OCI-LY3 (cell line): ENCODE measurements at regions not wholly inside any gene's neighbourhood (a gene's known extent, or its start where the extent isn't known, plus 50 kb on each side); places are given as distances from the start of the nearest gene placed in this dataset.

ENCODE experiments used
- H2AFZ ChIP-seq: fragments of 200-600, 300-600 bp; shearing (Covaris generic); 2 replicates; pipeline ENCODE4 v1.6.0; 2014; ENCODE audit warnings: antibody characterized with exemption, low read depth, low read length
- H3K27ac ChIP-seq: fragments of 200-600, 300-600 bp; sonication (generic); 2 replicates; pipeline ENCODE4 v1.5.1; 2014; ENCODE audit warnings: mild to moderate bottlenecking, low read length, moderate library complexity, mixed read lengths
- H3K27me3 ChIP-seq: fragments of 200-600, 300-600 bp; sonication (generic); 2 replicates; pipeline ENCODE4 v1.6.1; 2014; ENCODE audit warnings: low read depth, low read length, mixed read lengths
- H3K36me3 ChIP-seq: fragments of 200-600, 300-600 bp; sonication (generic); replicated peaks from 2 replicates; pipeline ENCODE3; 2014; ENCODE audit warnings: low read depth, low read length, mixed read lengths
- H3K4me1 ChIP-seq: fragments of 300-600, 200-600 bp; sonication (generic); 2 replicates; pipeline ENCODE4 v1.6.1; 2014; ENCODE audit warnings: low read length, mixed read lengths
- H3K4me2 ChIP-seq: fragments of 200-600, 300-600 bp; sonication (generic); 2 replicates; pipeline ENCODE4 v1.6.1; 2014; ENCODE audit warnings: low read length, mixed read lengths
- H3K4me3 ChIP-seq: fragments of 300-600, 200-600 bp; sonication (generic); 2 replicates; pipeline ENCODE4 v1.5.1; 2014; ENCODE audit warnings: antibody characterized with exemption, mild to moderate bottlenecking, low read length, moderate library complexity
- H3K79me2 ChIP-seq: fragments of 300-600, 200-600 bp; shearing (Covaris generic); 2 replicates; pipeline ENCODE4 v1.6.1; 2014; ENCODE audit warnings: mild to moderate bottlenecking, low read length, mixed read lengths
- H3K9ac ChIP-seq: fragments of 300-600, 200-600 bp; shearing (Covaris generic); 2 replicates; pipeline ENCODE4 v1.6.0; 2014; ENCODE audit warnings: mild to moderate bottlenecking, low read length, moderate library complexity
- H3K9me3 ChIP-seq: fragments of 200-600, 300-600 bp; shearing (Covaris generic); 2 replicates; pipeline ENCODE4 v1.6.1; 2014; ENCODE audit warnings: low read length, mixed read lengths; ENCODE audit not compliant: insufficient read depth
- H4K20me1 ChIP-seq: fragments of 200-600, 300-600 bp; sonication (generic); 2 replicates; pipeline ENCODE4 v1.6.1; 2016; ENCODE audit warnings: low read length, mixed read lengths; ENCODE audit not compliant: insufficient read depth
- CTCF ChIP-seq: fragments of 200-600, 300-600 bp; sonication (generic); IDR thresholded peaks from 2 replicates; pipeline ENCODE4 v1.5.1; 2014; ENCODE audit warnings: antibody characterized with exemption, low read length, low read depth
- EZH2phosphoT487 ChIP-seq: fragments of 200-600 bp; shearing (Covaris generic); IDR thresholded peaks from 2 replicates; pipeline ENCODE4 v1.6.1; 2018; ENCODE audit warnings: antibody characterized with exemption, mixed run types, low read depth

DNA sequence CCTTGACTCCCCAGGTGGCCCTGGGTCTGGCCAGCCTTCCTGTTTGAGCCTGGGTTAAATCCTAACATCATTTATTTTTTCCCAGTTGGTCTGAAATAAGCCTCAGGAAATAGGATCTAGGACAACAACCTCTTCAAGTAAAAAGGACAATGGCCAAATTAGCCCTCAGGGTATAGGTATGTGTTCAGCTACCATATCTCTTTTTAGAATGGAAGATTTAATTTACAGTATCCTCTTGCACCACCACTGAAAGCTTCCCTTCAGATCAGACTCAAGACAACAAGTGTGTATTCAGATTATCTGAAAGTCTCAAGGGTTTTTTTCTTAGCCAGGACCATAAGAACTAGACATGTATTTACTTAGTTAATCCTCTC, 61.6 kb upstream of the CXCR4 start:
- Histone ChIP-seq H3K4me1 (no peaks in the 10 kb centered on the region), H3K27ac (no peak overlapping the region), H3K79me2 (no peaks in the 10 kb centered on the region), H3K9me3 (0 out of 2 replicates have a peak, but pooled peaks cover 2% of the 10 kb centered on the region), H2AFZ (no peak overlapping the region), H3K4me2 (no peak overlapping the region), H3K27me3 (peaks cover 24% of the 10 kb centered on the region; the same call in 1 of the 2 replicates), H4K20me1 (no peaks in the 10 kb centered on the region), H3K36me3 (no peaks in the 10 kb centered on the region), H3K4me3 (no peak overlapping the region), H3K9ac (no peak overlapping the region)
- TF ChIP-seq CTCF, result no peak
- TF ChIP-seq EZH2phosphoT487, result no peak

DNA sequence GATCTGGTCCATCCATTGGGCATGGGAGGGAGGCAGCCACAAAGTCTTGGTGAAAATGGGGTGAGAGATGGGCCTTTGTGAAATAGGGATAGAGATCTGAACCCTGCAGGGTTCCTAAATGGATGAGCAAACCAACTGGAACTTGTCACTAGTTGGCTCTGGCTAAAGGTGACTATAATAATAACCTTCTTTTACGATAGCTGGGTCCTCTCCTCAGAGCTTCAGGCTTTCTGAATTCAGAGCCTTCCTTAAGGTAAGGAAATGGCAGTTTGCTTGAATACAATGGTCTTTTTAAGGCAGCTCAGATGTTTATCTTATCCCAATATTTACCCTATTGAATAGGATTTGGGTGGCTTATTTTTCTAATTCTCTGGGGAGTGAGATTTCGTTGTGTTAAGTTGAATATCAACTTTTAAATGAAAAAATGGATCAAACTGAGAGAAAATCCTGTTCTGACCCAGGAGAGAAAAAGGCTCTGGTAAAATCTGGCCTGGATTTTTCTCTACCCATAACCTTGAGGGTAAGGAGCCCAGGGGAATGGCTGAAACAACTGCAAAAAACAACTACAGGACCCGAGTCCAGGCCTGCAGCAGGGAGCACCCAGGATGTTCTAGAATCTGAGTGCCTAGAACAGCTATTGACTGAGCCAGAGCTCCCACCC, 61.1 kb upstream of the CXCR4 start:
- H4K20me1 ChIP-seq, result no peaks in the 10 kb centered on the region
- TF ChIP-seq CTCF, result no peak
- no peak for TF ChIP-seq EZH2phosphoT487
- no peaks in the 10 kb centered on the region for H3K4me1 ChIP-seq
- H3K36me3 ChIP-seq, result no peaks in the 10 kb centered on the region
- H3K4me2 ChIP-seq, result no peak overlapping the region
- no peak overlapping the region for H3K27ac ChIP-seq
- H3K27me3 ChIP-seq, result peaks cover 29% of the 10 kb centered on the region
- no peaks in the 10 kb centered on the region for H3K79me2 ChIP-seq
- H3K4me3 ChIP-seq, result no peak overlapping the region
- H3K9me3 ChIP-seq, result 0 out of 2 replicates have a peak, but pooled peaks cover 2% of the 10 kb centered on the region
- no peak overlapping the region for H2AFZ ChIP-seq
- H3K9ac ChIP-seq, result no peak overlapping the region

- Histone ChIP-seq H3K4me2 (no peak overlapping the region), H3K4me3 (no peak overlapping the region), H4K20me1 (no peaks in the 10 kb centered on the region), H3K9ac (no peak overlapping the region), H2AFZ (no peak overlapping the region), H3K9me3 (no peaks in the 10 kb centered on the region), H3K27me3 (peaks cover 37% of the 10 kb centered on the region), H3K79me2 (no peaks in the 10 kb centered on the region), H3K27ac (no peak overlapping the region), H3K36me3 (no peaks in the 10 kb centered on the region), H3K4me1 (no peaks in the 10 kb centered on the region)
- TF ChIP-seq EZH2phosphoT487 (no peak), CTCF (no peak)
These were observed 57.9 kb upstream of the CXCR4 start for GRCh38 chr2:136175868-136176267.

GRCh38 chr2:136175466-136175865, 57.5 kb upstream of the CXCR4 start:
- Histone ChIP-seq H3K9ac (no peak overlapping the region), H3K4me3 (no peak overlapping the region), H3K27me3 (peaks cover 37% of the 10 kb centered on the region), H3K9me3 (no peaks in the 10 kb centered on the region), H4K20me1 (no peaks in the 10 kb centered on the region), H3K79me2 (no peaks in the 10 kb centered on the region), H3K27ac (no peak overlapping the region), H2AFZ (no peak overlapping the region), H3K4me2 (no peak overlapping the region), H3K36me3 (no peaks in the 10 kb centered on the region), H3K4me1 (no peaks in the 10 kb centered on the region)
- TF ChIP-seq CTCF, result no peak
- no peak for TF ChIP-seq EZH2phosphoT487
